Activated CD4-positive, alpha-beta T cell treated with anti-CD3 and anti-CD28 coated beads, Interleukin-2, amount 50 U/mL, for 24 hours (primary cell): ENCODE measurements at regions not wholly inside any gene's neighbourhood (a gene's known extent, or its start where the extent isn't known, plus 50 kb on each side); places are given as distances from the start of the nearest gene placed in this dataset.
"Not testable (repeated sequence)": the region's sequence is repeated elsewhere in the genome, so short reads cannot be mapped to it uniquely, and the experiment has no call there.

Experiments
- DNase-seq, 2 donors: peaks; one replicate each; pipeline ENCODE4 v3.0.0-alpha.2; 2020; ENCODE audit warnings: low read depth in 1 of 2, low spot score in 1 of 2

GRCh38 chr14:56351861-56352260 lies 227.7 kb upstream of the TMEM260 start:
- DNase-seq: no peak

DNA sequence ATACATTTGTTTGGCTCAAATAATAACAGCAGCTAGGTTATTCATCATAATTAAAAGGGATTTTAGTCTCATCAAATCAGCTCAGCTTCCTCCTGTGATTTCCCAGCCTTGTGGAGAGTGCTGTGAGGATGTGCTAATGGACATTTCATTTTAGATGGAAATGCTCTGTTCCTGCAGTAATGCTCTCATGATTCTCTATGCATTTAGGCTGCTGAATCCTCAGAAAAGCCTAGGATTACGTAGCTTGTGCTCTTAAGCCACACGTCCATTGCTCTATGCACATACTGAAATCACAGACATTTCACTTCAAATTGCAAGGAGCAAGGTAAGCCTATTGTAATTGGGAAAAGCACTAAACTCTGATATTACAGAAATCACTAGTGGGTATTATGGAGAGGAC lies 226.6 kb upstream of the TMEM260 start:
- DNase-seq: no peak

- DNase-seq: no peak
Measured at GRCh38 chr14:56357428-56357827, 222.2 kb upstream of the TMEM260 start.

DNA sequence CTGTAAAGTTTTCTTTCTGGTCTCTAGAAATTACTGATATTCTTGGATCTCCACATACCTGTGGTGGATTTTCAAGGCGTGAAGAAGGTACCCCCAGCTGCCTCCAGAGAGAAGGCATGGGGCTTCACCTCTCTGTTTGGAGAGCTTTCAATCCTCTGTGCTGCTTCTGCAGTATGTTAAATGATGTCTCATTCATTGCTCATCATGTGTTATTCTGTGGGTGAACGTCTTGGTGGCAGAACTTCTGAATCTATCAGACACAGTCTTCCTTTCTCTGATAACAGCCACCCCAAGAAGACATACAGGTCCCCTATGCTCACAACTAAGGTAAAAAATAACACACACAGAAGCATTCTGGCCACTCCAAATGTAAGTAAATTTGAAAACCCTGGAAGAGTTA lies 221.3 kb upstream of the TMEM260 start:
- DNase-seq: no peak

DNA sequence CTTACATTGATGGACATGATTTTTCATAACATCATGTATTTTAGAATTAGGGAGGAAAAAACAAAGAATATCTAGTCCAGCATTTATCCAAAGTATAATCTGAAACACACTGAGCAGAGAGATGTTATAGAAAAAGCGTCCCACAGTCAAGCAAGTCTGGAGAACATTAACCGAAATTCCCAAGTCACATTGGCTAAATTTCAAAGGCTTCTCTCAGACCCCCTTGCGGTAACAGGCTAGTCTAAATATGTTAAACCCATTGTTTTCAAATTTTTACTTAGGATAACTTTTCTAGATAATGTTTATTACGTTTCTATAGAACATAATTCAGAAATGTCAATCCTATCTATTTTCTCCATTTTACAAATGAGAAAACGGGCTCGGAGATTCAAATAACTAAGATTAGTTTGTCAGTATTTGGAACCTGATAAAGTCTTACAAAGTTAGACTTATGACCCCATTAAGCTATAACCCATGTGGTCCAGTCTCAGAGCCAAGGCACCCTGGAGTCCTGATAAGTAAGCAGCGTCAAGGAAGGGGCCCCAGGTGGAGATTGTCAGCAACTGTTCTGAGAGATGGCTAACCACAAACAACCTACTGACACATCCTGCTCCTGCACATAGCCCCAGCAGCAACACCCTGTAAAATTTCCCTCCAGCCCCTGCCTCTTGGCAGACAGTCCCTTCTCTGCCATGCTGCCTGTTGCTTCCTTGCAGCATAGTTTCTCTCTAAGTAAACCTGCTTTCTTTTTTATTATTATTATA lies 220.6 kb upstream of the TMEM260 start:
- DNase-seq: no peak

DNA sequence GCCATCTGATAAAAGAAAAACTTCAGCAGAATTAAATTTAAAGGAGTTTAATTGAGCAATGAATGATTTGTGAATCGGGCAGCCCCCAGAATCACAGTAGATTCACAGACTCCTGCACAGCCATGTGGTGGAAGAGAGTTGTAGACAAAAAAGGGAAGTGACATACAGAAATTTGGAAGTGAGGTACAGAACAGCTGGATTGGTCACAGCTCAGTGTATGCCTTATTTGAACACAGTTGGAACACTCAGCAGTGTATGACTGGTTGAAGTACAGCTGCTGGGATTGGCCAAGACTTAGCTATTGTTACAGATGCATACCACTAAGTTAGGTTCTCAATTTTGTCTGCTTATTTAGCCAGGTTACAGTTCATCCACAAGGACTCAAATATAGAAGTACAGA lies 213.9 kb upstream of the TMEM260 start:
- not testable (repeated sequence) for DNase-seq

- no peak for DNase-seq
Measured at GRCh38 chr14:56367416-56367815, 212.2 kb upstream of the TMEM260 start.

DNA sequence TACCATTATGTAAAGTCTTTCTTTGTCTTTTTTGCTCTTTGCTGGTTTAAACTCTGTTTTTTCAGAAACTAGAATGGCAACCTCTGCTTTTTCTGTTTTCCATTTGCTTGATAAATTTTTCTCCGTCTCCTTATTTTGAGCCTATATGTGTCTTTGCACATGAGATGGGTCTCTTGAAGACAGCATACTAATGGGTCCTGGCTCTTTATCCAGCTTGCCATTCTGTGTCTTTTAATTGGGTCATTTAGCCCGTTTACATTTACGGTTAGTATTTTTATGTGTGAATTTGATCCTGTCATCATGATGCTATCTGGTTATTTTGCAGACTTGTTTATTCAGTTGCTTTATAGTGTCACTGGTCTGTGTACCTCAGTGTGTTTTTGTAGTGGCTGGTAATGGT lies 207.9 kb upstream of the TMEM260 start:
- DNase-seq: no peak

- DNase-seq: no peak
Measured at GRCh38 chr14:56374421-56374820, 205.2 kb upstream of the TMEM260 start.

DNA sequence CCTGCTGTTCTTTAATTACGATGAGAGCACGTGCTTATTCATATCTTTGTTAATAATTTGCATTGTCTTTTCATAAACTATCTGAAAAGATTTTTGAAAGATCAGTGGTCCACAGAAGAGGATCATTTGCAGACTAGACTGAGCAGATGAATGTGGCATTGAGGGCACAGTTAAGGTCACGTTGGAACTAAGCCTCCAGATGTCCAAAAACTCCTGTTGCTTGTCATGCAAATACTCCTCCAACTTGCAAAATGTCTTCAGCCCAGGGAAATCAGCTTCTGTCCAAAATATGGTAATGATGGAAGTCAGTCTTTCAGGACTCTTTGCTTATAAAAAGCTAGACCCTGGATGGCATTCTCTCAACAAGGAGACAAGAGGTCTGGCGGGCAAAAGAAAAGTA lies 201.6 kb upstream of the TMEM260 start:
- DNase-seq: no peak

- DNase-seq: no peak
Measured at GRCh38 chr14:56378475-56378877, 201.1 kb upstream of the TMEM260 start.

DNA sequence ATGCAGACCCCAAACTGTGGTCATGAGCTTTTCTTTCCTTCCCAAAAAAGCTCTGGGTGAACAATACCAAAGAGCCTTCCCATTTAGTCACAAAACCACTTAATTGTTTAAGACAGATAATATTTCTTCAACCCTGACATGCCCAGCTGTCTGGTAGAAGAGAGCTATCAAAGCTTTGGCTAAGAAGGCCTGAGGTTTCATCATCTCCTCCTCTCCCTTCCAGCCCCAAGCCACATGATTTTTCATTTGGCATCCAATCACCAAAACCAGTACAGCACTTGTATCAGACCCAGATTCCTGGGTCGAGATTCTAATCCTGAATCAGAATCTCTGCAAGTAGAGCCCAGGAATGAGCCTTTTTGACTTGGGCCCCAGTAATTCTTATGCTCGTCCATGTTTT lies 199.6 kb upstream of the TMEM260 start:
- DNase-seq: no peak

- no peak for DNase-seq
Measured at GRCh38 chr14:56386024-56386423, 193.6 kb upstream of the TMEM260 start.

DNA sequence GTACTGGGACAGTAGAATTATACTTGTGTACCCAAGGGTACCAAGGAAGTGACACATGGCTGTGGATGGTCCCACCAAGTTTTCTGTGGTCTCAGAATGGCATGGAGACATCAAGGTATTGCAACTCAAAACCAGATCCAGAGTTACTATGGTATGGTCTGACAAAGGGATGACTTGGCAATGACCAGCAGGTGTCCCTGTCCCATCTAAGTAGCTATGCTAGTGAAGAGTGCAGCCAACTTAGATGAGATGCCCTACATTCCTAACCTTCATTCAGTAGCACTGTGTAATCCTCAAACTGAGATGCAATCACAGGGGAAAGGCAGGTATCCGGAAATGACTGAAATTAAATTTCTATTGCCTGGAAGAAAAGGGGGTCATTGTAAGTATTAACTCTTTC lies 188.7 kb upstream of the TMEM260 start:
- no peak for DNase-seq

DNA sequence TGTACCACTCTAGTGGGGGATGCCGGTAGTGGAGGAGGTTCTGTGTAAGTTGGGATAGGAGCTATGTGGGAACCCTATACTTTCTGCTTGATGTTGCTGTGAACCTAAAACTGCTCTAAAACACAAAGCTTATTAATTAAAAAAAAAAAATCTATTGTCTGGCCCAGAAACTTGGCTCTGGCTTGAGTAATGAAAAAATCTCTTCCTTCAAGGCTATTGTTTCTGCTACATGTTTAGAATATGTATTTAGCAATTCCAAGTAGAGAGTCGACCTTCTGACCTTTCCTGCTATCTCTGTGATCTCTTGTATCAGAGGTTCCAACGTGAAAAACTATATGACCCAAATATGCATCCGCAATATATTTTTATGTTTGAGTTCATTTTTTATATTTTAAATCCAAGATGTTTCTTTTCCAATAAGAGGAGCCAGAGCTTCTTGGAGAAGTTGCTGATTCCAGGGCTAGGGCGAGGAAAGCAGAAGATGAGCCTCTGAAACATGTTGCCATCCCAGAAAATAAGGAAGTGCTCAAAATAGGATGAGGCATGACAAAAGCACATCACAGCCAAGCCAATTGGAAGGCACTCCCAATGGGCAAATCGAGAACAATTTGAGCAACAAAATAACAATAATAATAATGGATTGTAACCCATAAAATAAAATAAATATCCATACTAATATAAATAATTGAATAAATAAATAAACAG lies 184.6 kb upstream of the TMEM260 start:
- no peak for DNase-seq

DNA sequence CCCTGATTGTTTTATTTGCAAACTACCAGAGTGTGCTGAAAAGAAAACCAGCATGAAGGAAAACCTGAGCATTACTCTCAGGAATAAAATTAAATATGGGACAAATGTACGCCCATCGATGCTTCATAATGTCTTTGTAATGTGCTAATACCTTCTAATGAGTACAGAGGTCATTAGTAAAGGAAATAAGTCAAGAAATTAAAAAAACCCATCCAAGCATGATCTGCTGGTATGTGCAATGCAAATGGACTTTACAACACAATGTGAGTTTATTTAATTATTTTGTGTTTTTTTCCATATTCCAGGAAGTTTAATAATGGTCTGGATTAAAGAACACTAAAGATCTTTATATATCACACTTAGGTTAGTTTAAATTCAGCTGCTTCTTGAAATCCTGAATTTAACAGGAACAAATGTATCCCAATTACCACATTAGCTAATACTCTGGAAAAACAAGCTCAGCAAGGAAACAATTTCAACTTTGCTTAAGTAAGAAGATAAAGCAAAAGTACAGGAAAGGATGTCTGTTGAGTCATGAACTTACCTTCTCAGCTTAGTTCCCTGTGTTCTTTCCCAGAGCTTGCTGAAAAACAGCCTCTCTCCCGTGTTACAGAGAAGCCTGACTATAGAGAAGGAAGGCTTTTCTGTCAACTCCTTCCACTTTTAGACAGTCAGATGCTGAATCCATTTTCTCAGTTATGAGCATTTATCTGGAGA lies 179.3 kb upstream of the TMEM260 start:
- no peak for DNase-seq

- DNase-seq: no peak
Measured at GRCh38 chr14:56412468-56413434, 166.8 kb upstream of the TMEM260 start.

- DNase-seq: no peak
Measured at GRCh38 chr14:56413721-56414120, 165.9 kb upstream of the TMEM260 start.

- no peak for DNase-seq
Measured at GRCh38 chr14:56414236-56414635, 165.4 kb upstream of the TMEM260 start.

DNA sequence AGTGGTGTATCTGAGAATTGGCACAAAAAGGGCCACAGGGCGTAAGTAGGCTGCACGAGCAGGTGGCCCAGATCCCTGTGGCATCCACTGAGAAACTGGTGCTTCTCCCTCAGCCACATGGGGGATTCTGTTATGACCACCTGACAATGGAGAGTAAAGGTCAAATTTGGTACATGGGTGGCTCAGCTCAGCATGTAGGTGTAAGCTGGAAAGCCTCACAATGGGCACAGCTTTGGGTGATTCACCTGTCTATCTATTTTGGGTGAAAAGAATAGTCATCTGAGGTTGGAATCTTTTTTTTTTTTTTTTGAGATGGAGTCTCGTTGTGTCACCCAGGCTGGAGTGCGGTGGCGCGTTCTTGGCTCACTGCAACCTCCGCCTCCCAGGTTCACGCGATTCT lies 163.4 kb upstream of the TMEM260 start:
- no peak for DNase-seq

DNA sequence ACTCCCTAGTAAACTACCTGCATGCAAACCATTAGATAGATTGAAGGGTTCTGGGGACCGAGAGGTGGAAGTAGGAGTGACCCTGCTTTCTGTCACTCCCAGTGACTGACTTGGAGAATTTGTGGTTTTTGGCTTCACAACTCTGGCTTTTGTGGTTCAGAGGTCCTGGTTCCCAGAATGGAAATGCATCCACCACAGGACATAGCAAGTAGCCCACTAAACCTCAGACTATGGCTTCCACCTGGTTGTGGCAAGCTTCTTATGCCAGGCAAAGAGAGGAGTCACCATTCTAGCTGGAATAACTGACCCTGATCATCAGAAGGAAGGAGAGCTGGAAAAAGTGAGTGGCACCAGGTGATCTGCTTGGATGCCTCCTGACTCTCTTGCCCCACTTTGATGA lies 162.4 kb upstream of the TMEM260 start:
- no peak for DNase-seq
